BE2C (cell line): ENCODE measurements at regions not wholly inside any gene's neighbourhood (a gene's known extent, or its start where the extent isn't known, plus 50 kb on each side); places are given as distances from the start of the nearest gene placed in this dataset.
"Not testable (repeated sequence)": the region's sequence is repeated elsewhere in the genome, so short reads cannot be mapped to it uniquely, and the experiment has no call there.

Experiments used
- DNase-seq: peaks from one replicate; pipeline ENCODE4 v3.0.0-alpha.2; 2020
- H3K27me3 ChIP-seq: fragments of 250-450 bp; sonication (Bioruptor Pico); 2 replicates; pipeline ENCODE4 v1.5.1; 2020; ENCODE audit warnings: mild to moderate bottlenecking
- H3K36me3 ChIP-seq: fragments of 250-450 bp; sonication (Bioruptor Pico); 2 replicates; pipeline ENCODE4 v1.5.1; 2020; ENCODE audit warnings: mild to moderate bottlenecking
- H3K4me1 ChIP-seq: fragments of 250-450 bp; sonication (Bioruptor Pico); 2 replicates; pipeline ENCODE4 v1.5.1; 2020
- H3K4me3 ChIP-seq: 2 replicates; pipeline ENCODE4 v1.5.1; 2011; ENCODE audit warnings: low read depth, low read length
- H3K9me3 ChIP-seq: fragments of 250-450 bp; sonication (Bioruptor Pico); 2 replicates; pipeline ENCODE4 v1.5.1; 2020
- TF ChIP-seq, protein P1 (sequence below): IDR thresholded peaks from 2 replicates; pipeline ENCODE4 v1.5.1; 2012; ENCODE audit warnings: mild to moderate bottlenecking, low read depth, low read length

DNA sequence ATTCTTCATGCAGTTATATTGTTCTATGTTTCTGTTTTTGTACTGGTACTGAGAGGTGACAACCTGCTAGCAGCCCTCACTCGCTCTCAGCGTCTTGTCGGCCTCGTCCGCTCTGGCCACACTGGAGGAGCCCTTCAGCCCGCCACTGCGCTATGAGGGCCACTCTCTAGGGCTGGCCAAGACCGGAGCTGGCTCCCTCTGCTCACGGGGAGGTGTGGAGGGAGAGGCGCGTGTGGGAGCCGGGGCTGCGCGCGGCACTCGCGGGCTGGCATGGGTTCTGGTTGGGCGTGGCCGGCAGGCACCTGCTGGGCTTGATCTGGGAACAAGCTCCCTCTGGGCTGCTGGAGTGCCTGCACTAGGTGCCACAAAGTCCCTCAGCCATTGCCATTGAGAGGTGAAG, 1323.8 kb upstream of the EYS start:
- DNase-seq, result no peak
- H3K9me3 ChIP-seq, result no peaks in the 10 kb centered on the region
- no peak overlapping the region for H3K4me3 ChIP-seq
- TF ChIP-seq, protein P1, sequence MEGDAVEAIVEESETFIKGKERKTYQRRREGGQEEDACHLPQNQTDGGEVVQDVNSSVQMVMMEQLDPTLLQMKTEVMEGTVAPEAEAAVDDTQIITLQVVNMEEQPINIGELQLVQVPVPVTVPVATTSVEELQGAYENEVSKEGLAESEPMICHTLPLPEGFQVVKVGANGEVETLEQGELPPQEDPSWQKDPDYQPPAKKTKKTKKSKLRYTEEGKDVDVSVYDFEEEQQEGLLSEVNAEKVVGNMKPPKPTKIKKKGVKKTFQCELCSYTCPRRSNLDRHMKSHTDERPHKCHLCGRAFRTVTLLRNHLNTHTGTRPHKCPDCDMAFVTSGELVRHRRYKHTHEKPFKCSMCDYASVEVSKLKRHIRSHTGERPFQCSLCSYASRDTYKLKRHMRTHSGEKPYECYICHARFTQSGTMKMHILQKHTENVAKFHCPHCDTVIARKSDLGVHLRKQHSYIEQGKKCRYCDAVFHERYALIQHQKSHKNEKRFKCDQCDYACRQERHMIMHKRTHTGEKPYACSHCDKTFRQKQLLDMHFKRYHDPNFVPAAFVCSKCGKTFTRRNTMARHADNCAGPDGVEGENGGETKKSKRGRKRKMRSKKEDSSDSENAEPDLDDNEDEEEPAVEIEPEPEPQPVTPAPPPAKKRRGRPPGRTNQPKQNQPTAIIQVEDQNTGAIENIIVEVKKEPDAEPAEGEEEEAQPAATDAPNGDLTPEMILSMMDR, result no peak
- no peaks in the 10 kb centered on the region for H3K27me3 ChIP-seq
- H3K4me1 ChIP-seq, result no peaks in the 10 kb centered on the region
- H3K36me3 ChIP-seq, result no peaks in the 10 kb centered on the region

DNA sequence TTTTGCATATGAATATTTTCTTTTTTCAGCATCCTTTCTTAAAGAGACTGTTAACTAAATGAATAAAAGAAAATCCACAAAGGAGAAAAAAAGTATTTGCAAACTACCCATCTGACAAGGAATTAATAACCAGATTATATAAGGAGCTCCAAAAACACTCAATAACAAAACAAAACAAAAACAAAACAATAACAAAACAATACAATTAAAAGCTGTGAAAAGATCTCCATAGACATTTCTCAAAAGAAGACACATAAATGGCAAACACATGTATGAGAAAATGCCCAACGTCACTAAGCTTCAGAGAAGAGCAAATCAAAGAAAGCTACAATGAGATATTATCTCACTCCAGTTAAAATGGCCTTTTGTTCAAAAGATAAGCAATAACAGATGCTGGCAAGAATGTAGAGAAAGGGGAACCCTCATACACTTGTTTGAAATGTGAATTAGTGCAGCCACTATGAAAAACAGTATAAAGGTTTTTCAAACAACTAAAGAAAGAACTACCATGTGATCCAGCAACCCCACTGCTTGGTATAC, 1310.0 kb upstream of the EYS start:
- Histone ChIP-seq H3K9me3 (no peaks in the 10 kb centered on the region), H3K4me1 (no peaks in the 10 kb centered on the region), H3K27me3 (no peaks in the 10 kb centered on the region), H3K4me3 (no peak overlapping the region), H3K36me3 (no peaks in the 10 kb centered on the region)
- DNase-seq, result no peak
- TF ChIP-seq, protein P1, result no peak

DNA sequence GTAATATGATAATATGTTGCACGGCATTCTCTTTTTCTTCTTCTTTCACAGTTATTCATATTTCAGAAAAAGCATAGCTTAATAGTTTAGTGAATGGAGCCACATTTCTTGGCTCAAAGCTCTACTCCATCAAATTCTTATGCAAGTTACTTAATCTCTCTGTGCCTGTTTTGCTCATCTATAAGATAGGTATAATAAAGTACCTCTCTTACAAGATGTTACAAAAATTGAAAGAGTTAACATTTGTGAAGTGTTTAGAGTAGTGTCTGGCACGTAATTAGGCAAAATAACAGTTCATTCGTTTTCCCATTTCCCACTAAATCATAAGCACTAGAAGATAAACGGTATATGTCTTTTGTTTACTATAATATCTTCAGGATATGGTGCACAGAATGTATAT, 1304.4 kb upstream of the EYS start:
- Histone ChIP-seq H3K4me3 (no peak overlapping the region), H3K36me3 (no peaks in the 10 kb centered on the region), H3K27me3 (no peaks in the 10 kb centered on the region), H3K4me1 (peaks cover 4% of the 10 kb centered on the region; the same call in 1 of the 2 replicates), H3K9me3 (no peaks in the 10 kb centered on the region)
- DNase-seq, result no peak
- TF ChIP-seq, protein P1, result no peak

GRCh38 chr6:67009818-67010217, 1302.8 kb upstream of the EYS start:
- Histone ChIP-seq H3K4me3 (no peak overlapping the region), H3K9me3 (no peaks in the 10 kb centered on the region), H3K4me1 (peaks cover 4% of the 10 kb centered on the region; the same call in 1 of the 2 replicates), H3K36me3 (no peaks in the 10 kb centered on the region), H3K27me3 (no peaks in the 10 kb centered on the region)
- no peak for DNase-seq
- TF ChIP-seq, protein P1, result peak; percentile 46

DNA sequence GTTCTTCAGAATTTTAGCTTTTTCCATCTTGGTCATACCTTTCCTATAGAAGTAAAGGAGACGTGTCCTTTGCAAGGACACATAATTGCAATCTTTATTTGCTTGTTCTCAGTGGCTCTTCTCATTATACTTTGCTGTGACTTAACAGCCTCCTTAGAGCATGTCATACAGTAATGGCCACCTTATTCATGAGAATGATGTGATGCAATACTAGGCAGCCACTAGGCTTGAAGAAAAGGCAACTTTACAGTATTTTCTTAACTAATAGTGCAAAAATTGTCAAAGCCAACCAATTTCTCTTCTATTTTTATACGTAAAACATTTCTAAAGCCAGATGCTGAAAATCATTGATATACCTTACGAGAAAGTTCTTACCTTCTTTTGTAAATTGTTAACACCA, 1296.8 kb upstream of the EYS start:
- Histone ChIP-seq H3K27me3 (no peaks in the 10 kb centered on the region), H3K9me3 (no peaks in the 10 kb centered on the region; the same call in 1 of the 2 replicates), H3K4me1 (no peaks in the 10 kb centered on the region), H3K36me3 (no peaks in the 10 kb centered on the region), H3K4me3 (no peak overlapping the region)
- TF ChIP-seq, protein P1, result no peak
- DNase-seq, result no peak

DNA sequence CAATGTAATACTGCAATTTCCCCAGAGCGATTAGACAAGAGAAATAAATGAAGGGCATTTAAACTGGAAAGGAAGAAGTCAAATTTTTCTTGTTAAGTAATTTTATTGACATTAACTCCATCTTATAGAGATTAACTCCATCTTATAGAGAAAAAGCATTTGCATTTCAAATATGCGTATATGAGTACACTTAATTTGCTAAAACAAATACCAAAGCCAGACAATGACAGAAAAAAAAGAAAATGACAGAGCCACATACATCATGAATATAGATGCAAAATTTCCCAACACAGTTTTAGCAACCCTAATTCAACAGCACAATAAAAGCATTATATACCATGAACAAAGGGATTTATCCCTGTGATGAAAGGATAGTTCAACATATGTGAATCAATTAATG, 1293.1 kb upstream of the EYS start:
- Histone ChIP-seq H3K9me3 (no peaks in the 10 kb centered on the region; the same call in none of the 2 replicates), H3K27me3 (no peaks in the 10 kb centered on the region), H3K4me1 (no peaks in the 10 kb centered on the region), H3K36me3 (no peaks in the 10 kb centered on the region), H3K4me3 (no peak overlapping the region)
- DNase-seq, result no peak
- TF ChIP-seq, protein P1, result no peak

GRCh38 chr6:66997579-66997978, 1290.6 kb upstream of the EYS start:
- not testable (repeated sequence) for H3K9me3 ChIP-seq, DNase-seq, H3K36me3 ChIP-seq, H3K4me3 ChIP-seq, H3K4me1 ChIP-seq, H3K27me3 ChIP-seq
